CD4-positive, alpha-beta T cell treated with Interleukin-2 at 100 ng/mL for 4 hours (primary cell): ENCODE measurements at regions not wholly inside any gene's neighbourhood (a gene's known extent, or its start where the extent isn't known, plus 50 kb on each side); places are given as distances from the start of the nearest gene placed in this dataset.

Experiments
- DNase-seq: peaks from one replicate; pipeline ENCODE4 v3.0.0-alpha.2; 2020; ENCODE audit warnings: low spot score

DNA sequence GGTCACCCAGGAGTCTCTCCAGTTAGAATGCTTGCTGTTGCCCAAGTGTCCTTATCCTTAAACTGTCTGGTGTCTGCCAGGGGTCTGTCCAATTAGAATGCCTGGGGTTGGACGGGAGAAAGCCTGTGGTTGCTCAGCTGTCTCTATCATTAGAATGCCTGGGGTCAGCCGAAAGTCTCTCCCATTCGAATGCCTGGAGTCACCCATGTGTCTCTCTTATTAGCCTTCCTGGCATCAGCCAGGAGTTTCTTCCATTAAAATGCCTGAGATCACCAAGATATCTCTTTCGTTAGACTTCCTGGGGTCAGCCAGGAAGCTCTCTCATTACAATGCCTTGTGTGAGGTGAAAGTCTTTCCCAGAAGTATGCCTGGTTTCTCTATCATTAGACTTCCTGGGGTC, 1521.0 kb downstream of the UQCRFS1 start:
- no peak for DNase-seq

DNA sequence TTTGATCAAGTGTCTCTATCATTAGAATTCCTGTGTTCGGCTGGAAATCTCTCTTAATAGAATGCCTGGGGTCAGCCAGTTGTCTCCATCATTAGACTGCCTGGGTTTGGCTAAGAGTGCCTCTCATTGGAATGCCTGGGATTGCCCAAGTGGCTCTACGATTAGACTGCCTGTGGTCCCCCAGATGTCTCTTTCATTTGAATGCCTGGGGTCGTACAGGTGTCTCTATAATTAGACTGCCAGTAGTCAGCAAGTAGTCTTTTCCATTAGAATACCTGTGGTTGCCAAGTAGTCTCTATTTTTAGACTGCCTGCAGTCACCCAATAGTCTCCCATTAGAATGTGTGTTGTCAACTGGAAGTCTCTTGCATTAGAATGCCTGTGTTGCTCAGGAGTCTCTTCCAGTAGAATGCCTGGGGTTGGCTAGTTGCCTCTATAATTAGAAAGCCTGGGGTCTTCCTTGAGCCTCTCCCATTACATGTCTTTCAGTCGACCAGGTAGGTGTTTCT, 1523.2 kb downstream of the UQCRFS1 start:
- DNase-seq: no peak

GRCh38 chr19:27684293-27684692, 1528.7 kb downstream of the UQCRFS1 start:
- DNase-seq: no peak

DNA sequence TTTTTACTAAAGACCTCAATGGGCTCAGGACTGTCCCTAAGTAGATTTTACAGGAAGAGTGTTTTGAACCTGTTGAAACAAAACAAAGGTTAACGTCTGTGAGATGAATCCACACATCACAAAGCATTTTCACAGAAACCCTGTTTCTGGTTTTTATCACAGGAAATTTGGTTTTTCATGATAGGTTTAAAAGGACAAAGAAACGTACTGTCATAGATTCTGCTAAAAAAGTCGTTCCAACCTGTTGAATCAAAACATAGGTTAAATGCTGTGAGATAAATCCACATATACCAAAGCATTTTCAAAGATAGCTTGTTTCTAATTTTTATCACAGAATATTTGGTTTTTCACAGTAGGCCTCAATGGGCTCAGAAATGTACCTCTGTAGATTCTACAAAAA, 1531.0 kb downstream of the UQCRFS1 start:
- no peak for DNase-seq

DNA sequence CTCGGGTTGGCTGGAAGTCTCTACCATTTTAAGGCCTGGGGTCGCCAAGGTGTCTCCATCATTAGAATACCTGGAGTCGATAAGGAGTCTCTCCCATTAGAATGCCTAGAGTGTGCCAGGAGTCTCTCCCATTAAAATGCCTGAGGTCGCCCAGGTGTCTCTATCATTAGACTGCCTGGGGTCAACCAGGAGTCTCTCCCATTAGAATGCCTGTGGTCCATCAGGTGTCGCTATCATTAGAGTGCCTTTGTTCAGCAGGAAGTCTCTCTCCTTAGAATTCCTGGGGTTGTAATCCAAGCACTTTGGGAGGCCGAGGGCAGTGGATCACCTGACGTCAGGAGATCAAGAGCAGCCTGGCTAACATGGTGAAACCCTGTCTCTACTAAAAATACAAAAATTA, 1533.0 kb downstream of the UQCRFS1 start:
- no peak for DNase-seq

GRCh38 chr19:27679399-27679798, 1533.6 kb downstream of the UQCRFS1 start:
- DNase-seq: no peak

GRCh38 chr19:27676877-27677276, 1536.1 kb downstream of the UQCRFS1 start:
- no peak for DNase-seq

DNA sequence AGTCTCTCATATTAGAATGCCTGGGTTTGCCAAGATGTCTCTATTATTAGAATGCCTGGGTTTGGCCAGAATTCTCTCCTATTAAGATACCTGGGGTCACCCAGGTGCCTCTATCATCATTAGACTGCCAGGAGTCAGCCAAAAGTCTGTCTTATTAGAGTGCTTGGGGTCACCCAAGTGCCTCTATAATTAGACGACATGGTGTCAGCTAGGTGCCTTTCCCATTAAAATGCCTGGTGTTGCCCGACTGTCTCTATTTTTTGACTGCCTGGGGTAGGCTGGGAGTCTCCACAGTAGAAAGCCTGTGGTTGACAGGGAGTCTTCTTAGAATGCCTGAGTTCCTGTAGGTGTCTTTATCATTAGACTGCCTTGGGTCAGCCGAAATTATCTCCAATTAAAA, 1536.6 kb downstream of the UQCRFS1 start:
- no peak for DNase-seq

- DNase-seq: no peak
Observed at GRCh38 chr19:27675771-27676170, 1537.2 kb downstream of the UQCRFS1 start.

- DNase-seq: no peak
Observed at GRCh38 chr19:27674701-27675100, 1538.2 kb downstream of the UQCRFS1 start.

GRCh38 chr19:27673986-27674385, 1539.0 kb downstream of the UQCRFS1 start:
- no peak for DNase-seq

GRCh38 chr19:27672309-27673047, 1540.5 kb downstream of the UQCRFS1 start:
- DNase-seq: no peak

- no peak for DNase-seq
Observed at GRCh38 chr19:27671876-27672275, 1541.1 kb downstream of the UQCRFS1 start.

DNA sequence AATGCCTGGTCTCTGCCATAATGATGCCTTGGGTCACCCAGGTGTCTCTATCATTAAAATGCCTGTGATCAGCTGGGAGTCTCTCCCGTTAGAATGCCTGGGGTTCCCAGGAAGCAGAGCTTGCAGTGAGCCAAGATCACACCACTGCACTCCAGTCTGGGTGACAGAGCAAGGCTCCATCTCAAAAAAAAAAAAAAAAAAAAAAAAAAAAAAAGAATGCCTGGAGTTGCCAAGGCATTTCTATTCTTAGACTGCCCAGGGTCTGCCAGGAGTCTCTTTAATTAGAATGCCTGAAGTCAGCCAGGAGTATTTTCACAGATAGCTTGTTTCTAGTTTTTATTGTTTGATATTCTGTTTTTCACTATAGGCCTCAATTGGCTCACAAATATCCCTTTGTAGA, 1552.5 kb downstream of the UQCRFS1 start:
- no peak for DNase-seq

GRCh38 chr19:27657271-27658051, 1555.5 kb downstream of the UQCRFS1 start:
- DNase-seq: no peak

DNA sequence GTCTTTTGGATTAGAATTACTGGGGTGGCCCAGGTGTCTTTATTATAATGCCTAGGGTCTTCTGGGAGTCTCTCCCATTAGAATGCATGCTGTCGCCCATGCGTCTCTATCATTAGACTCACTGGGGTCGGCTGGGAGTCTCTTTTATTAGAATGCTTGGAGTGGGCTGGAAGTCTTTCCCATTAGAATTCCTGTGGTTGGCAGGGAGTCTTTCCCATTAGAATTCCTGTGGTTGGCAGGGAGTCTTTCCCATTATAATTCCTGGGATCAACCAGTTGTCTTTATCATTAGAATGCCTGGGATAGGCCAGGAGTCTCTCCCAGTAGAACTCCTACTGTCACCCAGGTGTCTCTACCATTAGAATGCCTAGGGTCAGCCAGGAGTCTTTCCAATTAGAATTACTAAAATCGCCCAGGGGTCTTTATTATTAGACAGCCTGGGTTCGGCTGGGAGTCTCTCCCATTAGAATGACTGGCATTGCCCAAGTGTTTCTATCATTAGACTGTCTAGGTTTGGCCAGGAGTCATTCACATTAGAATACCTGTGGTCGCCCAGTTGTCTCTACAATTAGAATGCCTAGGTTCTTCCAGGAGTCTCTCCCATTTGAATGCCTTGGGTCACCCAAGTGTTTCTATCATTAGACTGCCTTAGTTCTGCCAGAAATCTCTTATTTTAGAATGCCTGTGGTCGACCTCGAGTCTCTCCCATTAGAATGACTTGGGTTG, 1558.5 kb downstream of the UQCRFS1 start:
- DNase-seq: no peak

DNA sequence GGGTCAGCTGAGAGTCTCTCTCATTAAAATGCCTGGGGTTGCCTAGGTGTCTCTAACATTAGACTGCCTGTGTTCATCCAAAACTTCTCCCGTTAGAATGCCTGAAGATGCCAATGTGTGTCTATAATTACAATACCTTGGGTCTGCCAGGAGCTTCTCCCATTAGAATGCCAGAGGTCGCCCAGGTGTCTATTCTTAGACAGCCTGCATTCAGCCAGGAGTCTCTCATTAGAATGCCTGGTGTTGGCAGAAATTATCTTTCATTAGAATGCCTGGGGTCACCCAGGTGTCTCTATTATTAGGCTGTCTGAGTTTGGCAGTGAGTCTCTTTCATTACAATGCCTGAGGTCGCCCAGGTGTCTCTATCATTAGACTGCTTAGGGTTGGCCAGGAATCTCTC, 1560.2 kb downstream of the UQCRFS1 start:
- DNase-seq: no peak

GRCh38 chr19:27652281-27652680, 1560.7 kb downstream of the UQCRFS1 start:
- no peak for DNase-seq

DNA sequence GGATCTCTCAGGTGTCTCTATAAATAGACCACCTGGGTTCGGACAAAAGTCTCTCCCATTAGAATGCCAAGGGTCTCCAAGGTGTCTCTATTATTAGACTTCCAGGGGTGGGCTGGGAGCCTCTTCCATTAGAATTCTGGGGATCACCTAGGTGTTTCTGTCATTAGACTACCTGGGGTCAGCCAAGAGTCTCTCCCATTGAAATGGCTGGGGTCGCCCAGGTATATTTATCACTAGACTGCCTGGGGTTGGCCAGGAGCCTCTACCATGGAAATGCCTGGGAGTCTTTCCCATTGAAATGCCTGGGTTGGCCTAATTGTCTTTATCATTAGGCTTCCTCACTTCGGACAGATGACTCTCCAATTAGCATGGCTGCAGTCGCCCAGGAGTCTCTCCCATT, 1565.5 kb downstream of the UQCRFS1 start:
- no peak for DNase-seq

GRCh38 chr19:27635401-27635800, 1577.5 kb downstream of the UQCRFS1 start:
- no peak for DNase-seq

DNA sequence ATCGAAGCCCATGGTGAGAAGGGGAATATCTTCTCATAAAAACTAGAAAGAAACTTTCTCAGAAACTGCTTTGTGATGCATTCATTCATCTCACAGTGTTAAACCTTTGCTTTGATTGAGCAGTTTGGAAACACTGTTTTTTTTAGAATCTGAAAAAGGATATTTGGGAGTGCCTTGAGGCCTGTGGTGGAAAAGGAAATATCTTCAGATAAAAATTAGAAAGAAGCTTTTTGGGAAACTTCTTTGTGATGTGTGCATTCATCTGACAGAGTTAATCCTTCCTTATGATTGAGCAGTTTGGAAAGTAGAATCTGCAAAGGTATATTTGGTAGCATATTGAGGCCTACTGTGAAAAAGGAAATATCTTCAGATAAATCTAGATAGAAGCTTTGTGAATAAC, 1594.9 kb downstream of the UQCRFS1 start:
- no peak for DNase-seq

GRCh38 chr19:27580906-27581305, 1632.0 kb downstream of the UQCRFS1 start:
- no peak for DNase-seq
